K562 (cell line): ENCODE measurements at regions not wholly inside any gene's neighbourhood (a gene's known extent, or its start where the extent isn't known, plus 50 kb on each side); places are given as distances from the start of the nearest gene placed in this dataset.

Source experiments
- ATAC-seq: fragments of 200-7000 bp; cut with Tn5 transposase; 3 replicates; pipeline ENCODE4 v1.9.1; 2020; ENCODE audit warnings: moderate library complexity
- BruUV-seq: library from RNA; stranded (reverse); fragments of 400-500 nt; replicated peaks from 2 replicates; lab custom pipeline; 2021; lab: Mats Ljungman, UMichigan
- CTCF ChIA-PET: fragments of 300-600 bp; formaldehyde crosslinking; extraction: SDS; loops from one replicate; lab custom pipeline; 2021; ENCODE audit warnings: low intra/inter-chr PET ratio; lab: Yijun Ruan, JAX
- POLR2A ChIA-PET: fragments of 300-600, 350-650 bp; sonication (Branson Sonifier 250); formaldehyde crosslinking; extraction: SDS; loops from one replicate; lab custom pipeline; 2021; ENCODE audit warnings: antibody characterized with exemption, inconsistent platforms; lab: Yijun Ruan, JAX
- DNase-seq, 4 experiments: peaks; one replicate each; pipeline versions ENCODE4 v3.0.0 to v3.0.0-alpha.2; 2011 to 2018; ENCODE audit warnings: low spot score in 3 of 4, mixed read lengths in 3 of 4; ENCODE audit errors: extremely low read depth in 1 of 4
- FAIRE-seq: peaks from 2 replicates; lab custom pipeline; 2011; peaks lifted over from hg19 to GRCh38; lab: Jason Lieb, UNC
- H2AFZ ChIP-seq: 2 replicates; pipeline ENCODE4 v1.6.0; 2011; ENCODE audit warnings: low read depth, low read length, control low read depth, inconsistent platforms
- H3K27ac ChIP-seq: fragments of 200-600 bp; 3 replicates; pipeline ENCODE4 v1.8.0; 2011; ENCODE audit warnings: low read depth, mild to moderate bottlenecking, control low read depth, inconsistent platforms, low read length, moderate library complexity, mixed read lengths; ENCODE audit errors: extremely low read depth
- H3K27me3 ChIP-seq, 2 experiments: fragments of 300-600 bp in 1 of 2; 2 replicates in 1 of 2; 3 replicates in 1 of 2; pipeline versions ENCODE4 v1.6.0 to v1.8.0; 2011; ENCODE audit warnings: inconsistent platforms in 2 of 2, low read length in 2 of 2, mild to moderate bottlenecking in 1 of 2, mixed read lengths in 1 of 2, moderate library complexity in 1 of 2; ENCODE audit not compliant: control insufficient read depth in 2 of 2, insufficient read depth in 2 of 2
- H3K36me3 ChIP-seq: fragments of 300-600 bp; 3 replicates; pipeline ENCODE4 v1.8.0; 2011; ENCODE audit warnings: mild to moderate bottlenecking, low read length, inconsistent platforms; ENCODE audit not compliant: control insufficient read depth, insufficient read depth
- H3K4me1 ChIP-seq, 2 experiments: fragments of 200-600 bp in 1 of 2; replicated peaks in 1 of 2; 2 replicates in 1 of 2; 3 replicates in 1 of 2; pipeline versions ENCODE4 v1.5.1 to v1.8.0; 2011; ENCODE audit warnings: inconsistent platforms in 2 of 2, low read length in 2 of 2, mild to moderate bottlenecking in 1 of 2, mixed read lengths in 1 of 2, moderate library complexity in 1 of 2; ENCODE audit not compliant: control insufficient read depth in 2 of 2, insufficient read depth in 2 of 2
- H3K4me2 ChIP-seq: 2 replicates; pipeline ENCODE4 v1.6.1; 2011; ENCODE audit warnings: low read length, control low read depth, inconsistent platforms, mixed read lengths; ENCODE audit not compliant: insufficient read depth
- H3K4me3 ChIP-seq: fragments of 200-600 bp; sonication (generic), shearing (Covaris generic); 2 replicates; pipeline ENCODE4 v1.5.1; 2016; ENCODE audit warnings: control low read depth, inconsistent platforms
- H3K79me2 ChIP-seq: fragments of 200-600 bp; 3 replicates; pipeline ENCODE4 v1.8.0; 2011; ENCODE audit warnings: low read length, inconsistent platforms; ENCODE audit not compliant: control insufficient read depth, insufficient read depth
- H3K9ac ChIP-seq, 2 experiments: 2 replicates each; pipeline versions ENCODE4 v1.6.0 to v1.6.1; 2011; ENCODE audit warnings: low read depth in 2 of 2, low read length in 2 of 2, control low read depth in 1 of 2, inconsistent platforms in 1 of 2, mild to moderate bottlenecking in 1 of 2, mixed read lengths in 1 of 2; ENCODE audit not compliant: insufficient read depth in 1 of 2
- H3K9me1 ChIP-seq: one replicate; pipeline ENCODE4 v1.6.0; 2011; ENCODE audit warnings: inconsistent platforms, mild to moderate bottlenecking, low read length, moderate library complexity; ENCODE audit not compliant: control insufficient read depth, insufficient read depth
- H3K9me3 ChIP-seq: replicated peaks from 2 replicates; pipeline ENCODE4 v1.5.1; 2011; ENCODE audit warnings: low read depth, low read length, inconsistent platforms; ENCODE audit not compliant: control insufficient read depth, insufficient read depth
- H4K20me1 ChIP-seq: replicated peaks from 2 replicates; pipeline ENCODE4 v1.6.1; 2011; ENCODE audit warnings: low read length, inconsistent platforms, mixed read lengths; ENCODE audit not compliant: control insufficient read depth, insufficient read depth
- ARNT ChIP-seq, 2 experiments: fragments of 450-650 bp; IDR thresholded peaks; 2 replicates each; pipeline ENCODE4 v1.6.1; 2016; ENCODE audit warnings: mild to moderate bottlenecking in 1 of 2
- BRCA1 ChIP-seq, 2 experiments: fragments of 450-650 bp in 1 of 2; sonication (generic) in 1 of 2; formaldehyde crosslinking in 1 of 2; IDR thresholded peaks; 2 replicates each; pipeline versions ENCODE4 v1.5.0 to v1.6.1; 2017 to 2020; ENCODE audit warnings: mild to moderate bottlenecking in 1 of 2, missing genetic modification reagents in 1 of 2
- BRD9 ChIP-seq: fragments of 450-650 bp; IDR thresholded peaks from 2 replicates; pipeline ENCODE4 v1.6.1; 2018; ENCODE audit warnings: low read depth; ENCODE audit not compliant: partially characterized antibody
- C11orf30 ChIP-seq: fragments of 450-650 bp; IDR thresholded peaks from 2 replicates; pipeline ENCODE4 v1.6.1; 2016; ENCODE audit warnings: low read depth, mild to moderate bottlenecking
- CBX1 ChIP-seq: sonication (generic); IDR thresholded peaks from 2 replicates; pipeline ENCODE4 v1.6.1; 2016; ENCODE audit warnings: antibody characterized with exemption, low read depth, mild to moderate bottlenecking
- DMBX1 ChIP-seq: fragments of 250-450 bp; sonication (Bioruptor Pico); IDR thresholded peaks from 2 replicates; pipeline ENCODE4 v1.8.0; 2022; ENCODE audit warnings: inconsistent platforms, mild to moderate bottlenecking, moderate library complexity, borderline replicate concordance
- EP400 ChIP-seq: fragments of 450-650 bp; IDR thresholded peaks from 2 replicates; pipeline ENCODE4 v1.6.1; 2017; ENCODE audit warnings: antibody characterized with exemption, mild to moderate bottlenecking, moderate library complexity
- MAFF ChIP-seq: IDR thresholded peaks from 2 replicates; pipeline ENCODE4 v1.6.1; 2012; ENCODE audit warnings: low read length, improper control_type of control experiment
- MAFG ChIP-seq: fragments of 450-650 bp; conservative IDR thresholded peaks from 2 replicates; pipeline ENCODE4 v1.6.1; 2016; ENCODE audit warnings: missing genetic modification characterization, missing compliant biosample characterization
- MAFK ChIP-seq: IDR thresholded peaks from 2 replicates; pipeline ENCODE4 v1.6.1; 2011; ENCODE audit warnings: low read length, improper control_type of control experiment
- NFE2L1 ChIP-seq: fragments of 450-650 bp; IDR thresholded peaks from 2 replicates; pipeline ENCODE4 v1.6.1; 2016; ENCODE audit warnings: missing genetic modification characterization, low read depth, mild to moderate bottlenecking, missing compliant biosample characterization, moderate library complexity, borderline replicate concordance
- NFYB ChIP-seq: IDR thresholded peaks from 2 replicates; pipeline ENCODE4 v1.6.1; 2011; ENCODE audit warnings: mild to moderate bottlenecking, moderate library complexity; ENCODE audit not compliant: insufficient read length; ENCODE audit errors: extremely low read depth
- NR1H2 ChIP-seq: sonication (generic); formaldehyde crosslinking; IDR thresholded peaks from 2 replicates; pipeline ENCODE4 v1.4.0; 2020; ENCODE audit warnings: mild to moderate bottlenecking, missing genetic modification reagents
- PHF20 ChIP-seq: fragments of 450-650 bp; IDR thresholded peaks from 2 replicates; pipeline ENCODE4 v1.6.1; 2018; ENCODE audit not compliant: partially characterized antibody
- PHTF2 ChIP-seq: fragments of 250-450 bp; sonication (Bioruptor Pico); IDR thresholded peaks from 2 replicates; pipeline ENCODE4 v1.5.0; 2021; ENCODE audit warnings: mild to moderate bottlenecking
- SIX5 ChIP-seq, 2 experiments: IDR thresholded peaks; 2 replicates each; pipeline ENCODE4 v1.6.1; 2011; ENCODE audit warnings: low read length in 2 of 2, borderline replicate concordance in 1 of 2, low read depth in 1 of 2, mild to moderate bottlenecking in 1 of 2, moderate library complexity in 1 of 2; ENCODE audit not compliant: insufficient read depth in 1 of 2
- SMC3 ChIP-seq: conservative IDR thresholded peaks from 2 replicates; pipeline ENCODE4 v1.6.1; 2011; ENCODE audit warnings: low read depth, low read length, improper control_type of control experiment; ENCODE audit not compliant: insufficient read depth
- ZNF316 ChIP-seq: fragments of 450-650 bp; IDR thresholded peaks from 2 replicates; pipeline ENCODE4 v1.6.1; 2016
- ZNF584 ChIP-seq: fragments of 200-800 bp; sonication (Bioruptor generic); IDR thresholded peaks from 2 replicates; pipeline ENCODE4 v1.6.1; 2016; ENCODE audit warnings: low read depth, mild to moderate bottlenecking, missing genetic modification characterization, missing compliant biosample characterization
- WGBS: fragments of 100-300 bp; shearing (Covaris generic); methylation state at CpG from one replicate; pipeline ENCODE4 v1.1.6; 2016; ENCODE audit warnings: low coverage, mixed read lengths; ENCODE audit not compliant: insufficient coverage; ENCODE audit errors: missing lambda C conversion rate; 5-methylcytosine and 5-hydroxymethylcytosine counted together
- in situ Hi-C: fragments of 300-500 bp; cut with MboI; formaldehyde crosslinking; loops from 4 replicates; pipeline ENCODE4 v1.15.0; 2018; ENCODE audit warnings: inconsistent platforms, mixed read lengths
- intact Hi-C: fragments of 100-400 bp; cut with micrococcal nuclease; formaldehyde crosslinking; loops from 2 replicates; pipeline ENCODE4 v1.14.2; 2022
- TF ChIP-seq, protein P1 (sequence below): fragments of 450-650 bp; formaldehyde crosslinking; IDR thresholded peaks from 2 replicates; pipeline ENCODE4 v1.4.0; 2022; ENCODE audit warnings: mild to moderate bottlenecking, moderate library complexity
- TF ChIP-seq, protein P2 (sequence below): sonication (generic); formaldehyde crosslinking; IDR thresholded peaks from 2 replicates; pipeline ENCODE4 v1.8.1; 2023; ENCODE audit warnings: mild to moderate bottlenecking, missing genetic modification reagents
- TF ChIP-seq, protein P3 (sequence below): fragments of 450-650 bp; IDR thresholded peaks from 2 replicates; pipeline ENCODE4 v1.6.1; 2016; ENCODE audit warnings: missing biosample characterization, missing genetic modification characterization

DNA sequence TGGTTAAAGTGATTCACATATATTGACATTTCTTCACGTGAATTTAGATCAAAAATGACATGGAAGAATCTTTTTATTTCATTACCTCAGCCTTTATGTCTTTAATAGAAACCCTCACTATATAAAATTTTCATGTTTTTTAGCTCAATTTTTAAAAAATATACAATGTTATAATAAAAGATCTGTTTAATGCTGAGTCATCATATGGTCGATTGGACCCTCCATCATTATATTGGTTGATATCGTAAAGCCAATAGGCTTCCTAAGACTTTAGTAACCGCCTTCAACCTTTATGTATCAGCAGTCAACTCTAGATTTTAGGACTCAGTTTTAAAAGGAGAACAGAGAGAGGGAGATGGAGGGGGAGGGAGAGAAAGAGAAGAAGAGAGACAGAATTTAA lies 162.3 kb upstream of the FERD3L start:
- DNase-seq = peak in 1 of 4 experiments; percentile 7
- no peak overlapping the region for H3K27ac ChIP-seq
- H3K27me3 ChIP-seq = no peaks in the 10 kb centered on the region
- no peaks in the 10 kb centered on the region for H4K20me1 ChIP-seq
- in situ Hi-C loops = no loop called here
- BruUV-seq = no TSS peak
- H2AFZ ChIP-seq = no peak overlapping the region
- no peak overlapping the region for H3K4me3 ChIP-seq
- no peak overlapping the region for H3K4me2 ChIP-seq
- no peaks in the 10 kb centered on the region for H3K4me1 ChIP-seq
- no peaks in the 10 kb centered on the region for H3K79me2 ChIP-seq
- no peaks in the 10 kb centered on the region for H3K9me1 ChIP-seq
- intact Hi-C loops = no loop called here
- no peaks in the 10 kb centered on the region for H3K36me3 ChIP-seq
- H3K9me3 ChIP-seq = no peaks in the 10 kb centered on the region; the same call in 1 of the 2 replicates
- no peak overlapping the region for H3K9ac ChIP-seq
- POLR2A ChIA-PET = no interaction called here
- CTCF ChIA-PET = no interaction called here
- 3% methylated on average over 4 of the region's 4 CpGs for WGBS
- ATAC-seq = no peak
- no peak for FAIRE-seq
- TF ChIP-seq NFYB = no peak
- TF ChIP-seq NFE2L1 (tag) = peak; percentile 28; the same call in 1 of the 2 replicates
- TF ChIP-seq BRCA1 (IDR thresholded peaks at IDR 0.05) = no peak
- no peak for TF ChIP-seq BRCA1 (CRISPR knock-in tag; IDR thresholded peaks at IDR 0.05)
- TF ChIP-seq MAFG (tag) = peak; percentile 76
- TF ChIP-seq ZNF584 (CRISPR knock-in tag) = no peak
- no peak for TF ChIP-seq NR1H2 (CRISPR knock-in tag)
- TF ChIP-seq MAFF = peak; percentile 83
- TF ChIP-seq, protein P1, sequence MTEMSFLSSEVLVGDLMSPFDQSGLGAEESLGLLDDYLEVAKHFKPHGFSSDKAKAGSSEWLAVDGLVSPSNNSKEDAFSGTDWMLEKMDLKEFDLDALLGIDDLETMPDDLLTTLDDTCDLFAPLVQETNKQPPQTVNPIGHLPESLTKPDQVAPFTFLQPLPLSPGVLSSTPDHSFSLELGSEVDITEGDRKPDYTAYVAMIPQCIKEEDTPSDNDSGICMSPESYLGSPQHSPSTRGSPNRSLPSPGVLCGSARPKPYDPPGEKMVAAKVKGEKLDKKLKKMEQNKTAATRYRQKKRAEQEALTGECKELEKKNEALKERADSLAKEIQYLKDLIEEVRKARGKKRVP (CRISPR knock-in tag) = no peak
- TF ChIP-seq MAFK = peak; percentile 88
- TF ChIP-seq DMBX1 (CRISPR knock-in tag) = no peak
- TF ChIP-seq, protein P2, sequence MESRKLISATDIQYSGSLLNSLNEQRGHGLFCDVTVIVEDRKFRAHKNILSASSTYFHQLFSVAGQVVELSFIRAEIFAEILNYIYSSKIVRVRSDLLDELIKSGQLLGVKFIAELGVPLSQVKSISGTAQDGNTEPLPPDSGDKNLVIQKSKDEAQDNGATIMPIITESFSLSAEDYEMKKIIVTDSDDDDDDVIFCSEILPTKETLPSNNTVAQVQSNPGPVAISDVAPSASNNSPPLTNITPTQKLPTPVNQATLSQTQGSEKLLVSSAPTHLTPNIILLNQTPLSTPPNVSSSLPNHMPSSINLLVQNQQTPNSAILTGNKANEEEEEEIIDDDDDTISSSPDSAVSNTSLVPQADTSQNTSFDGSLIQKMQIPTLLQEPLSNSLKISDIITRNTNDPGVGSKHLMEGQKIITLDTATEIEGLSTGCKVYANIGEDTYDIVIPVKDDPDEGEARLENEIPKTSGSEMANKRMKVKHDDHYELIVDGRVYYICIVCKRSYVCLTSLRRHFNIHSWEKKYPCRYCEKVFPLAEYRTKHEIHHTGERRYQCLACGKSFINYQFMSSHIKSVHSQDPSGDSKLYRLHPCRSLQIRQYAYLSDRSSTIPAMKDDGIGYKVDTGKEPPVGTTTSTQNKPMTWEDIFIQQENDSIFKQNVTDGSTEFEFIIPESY = no peak
- TF ChIP-seq SMC3 = no peak
- TF ChIP-seq CBX1 = no peak
- no peak for TF ChIP-seq EP400
- TF ChIP-seq SIX5 (IDR thresholded peaks at IDR 0.05; ENCODE audit: borderline replicate concordance in 1 of 2, insufficient read depth in 1 of 2, low read depth in 1 of 2, low read length in 2 of 2) = no peak
- TF ChIP-seq ZNF316 = peak; percentile 77
- TF ChIP-seq PHF20 = no peak
- TF ChIP-seq C11orf30 = peak; percentile 63
- TF ChIP-seq, protein P3, sequence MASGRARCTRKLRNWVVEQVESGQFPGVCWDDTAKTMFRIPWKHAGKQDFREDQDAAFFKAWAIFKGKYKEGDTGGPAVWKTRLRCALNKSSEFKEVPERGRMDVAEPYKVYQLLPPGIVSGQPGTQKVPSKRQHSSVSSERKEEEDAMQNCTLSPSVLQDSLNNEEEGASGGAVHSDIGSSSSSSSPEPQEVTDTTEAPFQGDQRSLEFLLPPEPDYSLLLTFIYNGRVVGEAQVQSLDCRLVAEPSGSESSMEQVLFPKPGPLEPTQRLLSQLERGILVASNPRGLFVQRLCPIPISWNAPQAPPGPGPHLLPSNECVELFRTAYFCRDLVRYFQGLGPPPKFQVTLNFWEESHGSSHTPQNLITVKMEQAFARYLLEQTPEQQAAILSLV (tag) = no peak
- no peak for TF ChIP-seq PHTF2 (CRISPR knock-in tag)
- TF ChIP-seq ARNT (IDR thresholded peaks at IDR 0.05) = no peak
- no peak for TF ChIP-seq BRD9
